Stomach (tissue), 4 donors: ENCODE measurements at regions not wholly inside any gene's neighbourhood (a gene's known extent, or its start where the extent isn't known, plus 50 kb on each side); places are given as distances from the start of the nearest gene placed in this dataset.

ENCODE experiments used
- CTCF ChIP-seq, 7 experiments: fragments of 450-650 bp in 4 of 7; fragments of 200-600 bp in 3 of 7; sonication (generic) in 3 of 7; IDR thresholded peaks; one replicate each; pipeline ENCODE4 v1.5.1; 2016 to 2019; ENCODE audit warnings: antibody characterized with exemption in 7 of 7, control low read depth in 2 of 7, mild to moderate bottlenecking in 1 of 7
- POLR2AphosphoS5 ChIP-seq, 3 donors: sonication (generic); formaldehyde crosslinking; IDR thresholded peaks; one replicate each; pipeline ENCODE4 v1.6.1; 2016; ENCODE audit warnings: antibody characterized with exemption in 3 of 3

GRCh38 chr9:11471321-11471720 lies 858.5 kb upstream of the PTPRD start:
- TF ChIP-seq CTCF (IDR thresholded peaks at IDR 0.05): no peak
- TF ChIP-seq POLR2AphosphoS5 (IDR thresholded peaks at IDR 0.05): no peak
